ENCODE measurements at regions not wholly inside any gene's neighbourhood (a gene's known extent, or its start where the extent isn't known, plus 50 kb on each side); places are given as distances from the start of the nearest gene placed in this dataset.
"Not testable (repeated sequence)": the region's sequence is repeated elsewhere in the genome, so short reads cannot be mapped to it uniquely, and the experiment has no call there.

- BruUV-seq (replicated peaks) = no TSS peak
- ChIA-PET POLR2A (ENCODE audit: unreplicated experiment) (no interaction called here), CTCF (no interaction called here)
- Histone ChIP-seq H4K20me1 (ENCODE audit: insufficient read depth) (no peaks in the 10 kb centered on the region), H3K4me1 (replicated peaks; ENCODE audit: insufficient read depth) (no peaks in the 10 kb centered on the region), H3K4me3 (no peak overlapping the region), H3K9me2 (ENCODE audit: insufficient read depth) (no peaks in the 10 kb centered on the region), H3K9me3 (ENCODE audit: insufficient read depth, low read depth) (no peaks in the 10 kb centered on the region), H3K79me2 (ENCODE audit: low read depth) (no peaks in the 10 kb centered on the region), H3K4me2 (no peak overlapping the region), H3F3A (ENCODE audit: insufficient read depth, low read depth) (no peaks in the 10 kb centered on the region), H3K36me3 (ENCODE audit: low read depth) (no peaks in the 10 kb centered on the region), H2AFZ (no peak overlapping the region), H3K27me3 (ENCODE audit: insufficient read depth, low read depth) (no peaks in the 10 kb centered on the region), H3K27ac (no peak overlapping the region)
- DNase-seq = no peak
- TF ChIP-seq, protein P1, sequence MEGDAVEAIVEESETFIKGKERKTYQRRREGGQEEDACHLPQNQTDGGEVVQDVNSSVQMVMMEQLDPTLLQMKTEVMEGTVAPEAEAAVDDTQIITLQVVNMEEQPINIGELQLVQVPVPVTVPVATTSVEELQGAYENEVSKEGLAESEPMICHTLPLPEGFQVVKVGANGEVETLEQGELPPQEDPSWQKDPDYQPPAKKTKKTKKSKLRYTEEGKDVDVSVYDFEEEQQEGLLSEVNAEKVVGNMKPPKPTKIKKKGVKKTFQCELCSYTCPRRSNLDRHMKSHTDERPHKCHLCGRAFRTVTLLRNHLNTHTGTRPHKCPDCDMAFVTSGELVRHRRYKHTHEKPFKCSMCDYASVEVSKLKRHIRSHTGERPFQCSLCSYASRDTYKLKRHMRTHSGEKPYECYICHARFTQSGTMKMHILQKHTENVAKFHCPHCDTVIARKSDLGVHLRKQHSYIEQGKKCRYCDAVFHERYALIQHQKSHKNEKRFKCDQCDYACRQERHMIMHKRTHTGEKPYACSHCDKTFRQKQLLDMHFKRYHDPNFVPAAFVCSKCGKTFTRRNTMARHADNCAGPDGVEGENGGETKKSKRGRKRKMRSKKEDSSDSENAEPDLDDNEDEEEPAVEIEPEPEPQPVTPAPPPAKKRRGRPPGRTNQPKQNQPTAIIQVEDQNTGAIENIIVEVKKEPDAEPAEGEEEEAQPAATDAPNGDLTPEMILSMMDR (conservative IDR thresholded peaks at IDR 0.05) = no peak
- TF ChIP-seq EZH2 (IDR thresholded peaks at IDR 0.05; ENCODE audit: low read depth) = no peak
- intact Hi-C loops (cut with micrococcal nuclease; ENCODE audit: unreplicated experiment) = no loop called here
Measured at GRCh38 chr14:35174342-35174741, 52.0 kb downstream of the PRORP start.

- Histone ChIP-seq H3K9me3 (ENCODE audit: insufficient read depth, low read depth) (no peaks in the 10 kb centered on the region), H3K27ac (no peak overlapping the region), H3F3A (ENCODE audit: insufficient read depth, low read depth) (no peaks in the 10 kb centered on the region), H3K4me1 (replicated peaks; ENCODE audit: insufficient read depth) (no peaks in the 10 kb centered on the region), H4K20me1 (ENCODE audit: insufficient read depth) (no peaks in the 10 kb centered on the region), H3K4me2 (no peak overlapping the region), H3K27me3 (ENCODE audit: insufficient read depth, low read depth) (no peaks in the 10 kb centered on the region), H2AFZ (no peak overlapping the region), H3K4me3 (no peak overlapping the region), H3K79me2 (ENCODE audit: low read depth) (no peaks in the 10 kb centered on the region), H3K9me2 (ENCODE audit: insufficient read depth) (no peaks in the 10 kb centered on the region), H3K36me3 (ENCODE audit: low read depth) (no peaks in the 10 kb centered on the region)
- intact Hi-C loops (cut with micrococcal nuclease; ENCODE audit: unreplicated experiment) = no loop called here
- no peak for DNase-seq
- TF ChIP-seq, protein P1 (conservative IDR thresholded peaks at IDR 0.05) = no peak
- no peak for TF ChIP-seq EZH2 (IDR thresholded peaks at IDR 0.05; ENCODE audit: low read depth)
- BruUV-seq (replicated peaks) = no TSS peak
- POLR2A ChIA-PET (ENCODE audit: unreplicated experiment) = no interaction called here
- CTCF ChIA-PET = interaction anchor here (0.6 kb wide), 1 partner anchor 394 kb away, joined by 4 read pairs; no protein-coding TSS in a partner anchor
Measured at GRCh38 chr14:35180179-35180578, 57.8 kb downstream of the PRORP start.

DNA sequence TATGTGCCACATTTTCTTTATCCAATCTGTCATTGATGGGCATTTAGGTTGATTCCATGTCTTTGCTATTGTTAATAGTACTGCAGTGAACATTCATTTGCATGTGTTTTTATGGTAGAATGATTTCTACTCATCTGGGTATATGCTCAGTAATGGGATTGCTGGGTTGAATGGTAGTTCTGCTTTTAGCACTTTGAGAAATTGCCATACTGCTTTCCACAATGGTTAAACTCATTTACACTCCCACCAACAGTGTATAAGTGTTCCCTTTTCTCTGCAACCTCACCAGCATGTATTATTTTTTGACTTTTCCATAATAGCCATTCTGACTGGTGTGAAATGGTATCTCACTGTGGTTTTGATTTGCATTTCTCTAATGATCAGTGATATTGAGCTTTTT, 62.5 kb downstream of the PRORP start:
- H3K9me2 ChIP-seq (ENCODE audit: insufficient read depth); H3K36me3 ChIP-seq (ENCODE audit: low read depth); H3K4me1 ChIP-seq (replicated peaks; ENCODE audit: insufficient read depth); H3F3A ChIP-seq (ENCODE audit: insufficient read depth, low read depth); H3K27me3 ChIP-seq (ENCODE audit: insufficient read depth, low read depth); H3K4me2 ChIP-seq; BruUV-seq (replicated peaks); POLR2A ChIA-PET (ENCODE audit: unreplicated experiment); H3K27ac ChIP-seq; H3K79me2 ChIP-seq (ENCODE audit: low read depth); H3K4me3 ChIP-seq; CTCF ChIA-PET; H3K9me3 ChIP-seq (ENCODE audit: insufficient read depth, low read depth); intact Hi-C loops (cut with micrococcal nuclease; ENCODE audit: unreplicated experiment); H4K20me1 ChIP-seq (ENCODE audit: insufficient read depth); H2AFZ ChIP-seq; DNase-seq: not testable (repeated sequence)

DNA sequence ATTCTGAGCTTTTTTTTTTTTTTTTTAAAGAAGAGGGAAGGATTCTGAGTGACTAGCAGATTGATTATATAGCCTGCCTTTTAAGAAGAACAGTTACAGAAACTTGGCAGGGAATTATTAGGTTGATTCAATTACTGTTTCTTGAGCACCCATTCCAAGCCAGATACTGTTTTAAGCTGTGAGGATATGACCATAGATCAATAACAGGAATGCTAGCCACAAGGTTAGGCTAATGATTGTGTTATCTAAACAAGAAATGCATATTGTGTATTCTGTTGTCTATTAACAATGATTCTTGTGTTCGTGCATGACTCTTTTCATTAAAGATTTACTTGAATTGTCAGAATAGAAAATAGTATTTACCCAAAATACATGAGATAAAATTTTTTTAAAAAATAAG, 67.1 kb downstream of the PRORP start:
- no peaks in the 10 kb centered on the region for H3F3A ChIP-seq (ENCODE audit: insufficient read depth, low read depth)
- no peaks in the 10 kb centered on the region for H3K9me2 ChIP-seq (ENCODE audit: insufficient read depth)
- H4K20me1 ChIP-seq (ENCODE audit: insufficient read depth) = no peaks in the 10 kb centered on the region
- H3K4me1 ChIP-seq (replicated peaks; ENCODE audit: insufficient read depth) = no peaks in the 10 kb centered on the region
- H3K27ac ChIP-seq = no peak overlapping the region
- H3K9me3 ChIP-seq (ENCODE audit: insufficient read depth, low read depth) = no peaks in the 10 kb centered on the region
- POLR2A ChIA-PET (ENCODE audit: unreplicated experiment) = no interaction called here
- intact Hi-C loops (cut with micrococcal nuclease; ENCODE audit: unreplicated experiment) = no loop called here
- H3K79me2 ChIP-seq (ENCODE audit: low read depth) = no peaks in the 10 kb centered on the region
- H3K4me3 ChIP-seq = no peak overlapping the region
- no peaks in the 10 kb centered on the region for H3K27me3 ChIP-seq (ENCODE audit: insufficient read depth, low read depth)
- BruUV-seq (replicated peaks) = no TSS peak
- H3K4me2 ChIP-seq = no peak overlapping the region
- DNase-seq = no peak
- no peaks in the 10 kb centered on the region for H3K36me3 ChIP-seq (ENCODE audit: low read depth)
- CTCF ChIA-PET = no interaction called here
- no peak overlapping the region for H2AFZ ChIP-seq
- TF ChIP-seq, protein P1 (conservative IDR thresholded peaks at IDR 0.05) = no peak
- TF ChIP-seq EZH2 (IDR thresholded peaks at IDR 0.05; ENCODE audit: low read depth) = no peak

Data from PC-9 (cell line).